ENCODE measurements at regions not wholly inside any gene's neighbourhood (a gene's known extent, or its start where the extent isn't known, plus 50 kb on each side); places are given as distances from the start of the nearest gene placed in this dataset.
"Not testable (repeated sequence)": the region's sequence is repeated elsewhere in the genome, so short reads cannot be mapped to it uniquely, and the experiment has no call there.

- no peak for DNase-seq
Observed at GRCh38 chr18:76627444-76627843, 132.4 kb upstream of the ZNF516 start.

- no peak for DNase-seq
Observed at GRCh38 chr18:76626991-76627390, 131.9 kb upstream of the ZNF516 start.

- peak; percentile 21 for DNase-seq
Observed at GRCh38 chr18:76622651-76623050, 127.6 kb upstream of the ZNF516 start.

- DNase-seq: peak; percentile 23
Observed at GRCh38 chr18:76621782-76622495, 126.9 kb upstream of the ZNF516 start.

GRCh38 chr18:76621226-76621625 lies 126.2 kb upstream of the ZNF516 start:
- peak; percentile 50 for DNase-seq

- peak; percentile 68 for DNase-seq
Observed at GRCh38 chr18:76620321-76621170, 125.5 kb upstream of the ZNF516 start.

GRCh38 chr18:76619621-76620315 lies 124.7 kb upstream of the ZNF516 start:
- no peak for DNase-seq

- peak; percentile 33 for DNase-seq
Observed at GRCh38 chr18:76619261-76619620, 124.2 kb upstream of the ZNF516 start.

GRCh38 chr18:76618721-76619120 lies 123.7 kb upstream of the ZNF516 start:
- DNase-seq: no peak

GRCh38 chr18:76616373-76616772 lies 121.3 kb upstream of the ZNF516 start:
- DNase-seq: no peak

- DNase-seq: no peak
Observed at GRCh38 chr18:76615065-76615733, 120.2 kb upstream of the ZNF516 start.

- DNase-seq: no peak
Observed at GRCh38 chr18:76613755-76614120, 118.7 kb upstream of the ZNF516 start.

- DNase-seq: no peak
Observed at GRCh38 chr18:76613053-76613754, 118.2 kb upstream of the ZNF516 start.

- DNase-seq: not testable (repeated sequence)
Observed at GRCh38 chr18:76611750-76612045, 116.7 kb upstream of the ZNF516 start.

- DNase-seq: no peak
Observed at GRCh38 chr18:76610933-76611749, 116.1 kb upstream of the ZNF516 start.

- DNase-seq: no peak
Observed at GRCh38 chr18:76610012-76610411, 115.0 kb upstream of the ZNF516 start.

- no peak for DNase-seq
Observed at GRCh38 chr18:76605341-76605929, 110.4 kb upstream of the ZNF516 start.

GRCh38 chr18:76604935-76605240 lies 109.8 kb upstream of the ZNF516 start:
- DNase-seq: no peak

- DNase-seq: no peak
Observed at GRCh38 chr18:76604108-76604934, 109.3 kb upstream of the ZNF516 start.

GRCh38 chr18:76602191-76602590 lies 107.1 kb upstream of the ZNF516 start:
- no peak for DNase-seq

- DNase-seq: not testable (repeated sequence)
Observed at GRCh38 chr18:76600076-76600475, 105.0 kb upstream of the ZNF516 start.

Measured in NCI-H526 treated with DMSO at 0.1 percent for 48 hours (cell line).